Epidermal melanocyte (primary cell): ENCODE measurements at regions not wholly inside any gene's neighbourhood (a gene's known extent, or its start where the extent isn't known, plus 50 kb on each side); places are given as distances from the start of the nearest gene placed in this dataset.

Experiments
- DNase-seq: peaks from one replicate; pipeline ENCODE4 v3.0.0; 2011; ENCODE audit warnings: low spot score; ENCODE audit not compliant: insufficient read length

DNA sequence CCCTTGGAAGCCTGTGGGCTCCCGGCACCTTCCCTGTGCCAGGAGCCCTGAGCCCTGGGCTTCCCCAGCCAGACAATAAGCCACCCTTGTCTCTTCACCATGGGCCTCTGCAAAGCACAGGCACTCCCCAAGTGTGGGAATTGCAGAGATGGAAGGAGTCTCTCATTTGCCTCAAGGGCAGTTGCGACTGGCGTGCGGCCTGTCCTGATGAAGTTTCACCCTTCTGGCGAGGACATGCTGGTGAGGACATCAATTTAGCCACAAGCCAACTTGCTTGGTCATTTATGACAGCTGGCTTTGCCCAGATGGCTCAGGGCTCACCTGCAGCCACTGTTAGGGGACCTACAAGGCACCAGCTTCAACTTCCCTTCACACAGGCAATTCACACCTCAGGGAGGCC lies 180.2 kb downstream of the ANAPC1 start:
- no peak for DNase-seq

- DNase-seq, result no peak
Measured at GRCh38 chr2:111704246-111704645, 179.7 kb downstream of the ANAPC1 start.

- no peak for DNase-seq
Measured at GRCh38 chr2:111705239-111705638, 178.8 kb downstream of the ANAPC1 start.

- no peak for DNase-seq
Measured at GRCh38 chr2:111705711-111706336, 178.2 kb downstream of the ANAPC1 start.

- no peak for DNase-seq
Measured at GRCh38 chr2:111706481-111707001, 177.5 kb downstream of the ANAPC1 start.

- DNase-seq, result no peak
Measured at GRCh38 chr2:111707700-111708099, 176.3 kb downstream of the ANAPC1 start.

GRCh38 chr2:111708476-111709180 lies 175.4 kb downstream of the ANAPC1 start:
- DNase-seq, result no peak

DNA sequence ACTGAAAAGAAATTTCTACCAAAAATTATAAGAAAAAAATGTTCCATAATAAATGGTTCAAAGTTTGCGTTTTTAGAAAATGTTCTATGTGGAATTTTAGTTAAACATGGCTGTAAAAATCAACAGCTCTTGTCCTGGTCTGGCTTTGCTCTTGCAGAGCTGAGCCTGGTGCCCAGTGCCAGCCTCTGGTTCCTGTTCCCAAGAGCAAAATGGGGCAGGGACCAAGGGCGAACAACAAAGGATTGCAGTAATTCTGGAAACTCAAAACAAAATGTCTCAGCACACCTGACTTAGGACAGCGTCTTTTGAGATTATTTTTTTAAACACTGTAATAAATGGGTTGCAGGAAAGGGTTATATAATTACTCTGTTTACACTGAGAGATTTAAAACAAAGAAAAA lies 174.7 kb downstream of the ANAPC1 start:
- no peak for DNase-seq

DNA sequence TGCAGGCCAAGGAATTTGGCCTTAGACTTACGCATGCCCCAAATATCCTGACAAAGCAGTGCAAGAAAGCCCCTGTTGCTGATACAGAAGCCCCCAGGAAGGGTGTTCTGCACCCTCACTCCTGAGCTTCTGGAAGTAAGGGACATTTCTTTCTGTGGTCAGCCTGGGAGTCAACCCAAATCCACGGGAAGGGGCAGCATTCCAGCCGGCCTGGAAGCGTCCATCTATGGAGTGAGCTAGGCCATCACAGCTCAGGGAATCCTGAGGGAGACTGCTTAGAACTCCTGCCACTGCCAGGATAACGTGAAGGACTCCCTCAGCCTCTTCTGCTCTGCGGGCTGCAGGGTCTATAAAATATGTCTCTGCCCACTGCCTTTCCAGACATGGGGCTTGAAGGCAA lies 173.9 kb downstream of the ANAPC1 start:
- no peak for DNase-seq

- DNase-seq, result no peak
Measured at GRCh38 chr2:111710613-111711012, 173.4 kb downstream of the ANAPC1 start.

GRCh38 chr2:111711270-111711669 lies 172.7 kb downstream of the ANAPC1 start:
- DNase-seq, result no peak

GRCh38 chr2:111712361-111712760 lies 171.6 kb downstream of the ANAPC1 start:
- no peak for DNase-seq

GRCh38 chr2:111712940-111713515 lies 171.0 kb downstream of the ANAPC1 start:
- DNase-seq, result no peak

- DNase-seq, result no peak
Measured at GRCh38 chr2:111715987-111716904, 167.7 kb downstream of the ANAPC1 start.

DNA sequence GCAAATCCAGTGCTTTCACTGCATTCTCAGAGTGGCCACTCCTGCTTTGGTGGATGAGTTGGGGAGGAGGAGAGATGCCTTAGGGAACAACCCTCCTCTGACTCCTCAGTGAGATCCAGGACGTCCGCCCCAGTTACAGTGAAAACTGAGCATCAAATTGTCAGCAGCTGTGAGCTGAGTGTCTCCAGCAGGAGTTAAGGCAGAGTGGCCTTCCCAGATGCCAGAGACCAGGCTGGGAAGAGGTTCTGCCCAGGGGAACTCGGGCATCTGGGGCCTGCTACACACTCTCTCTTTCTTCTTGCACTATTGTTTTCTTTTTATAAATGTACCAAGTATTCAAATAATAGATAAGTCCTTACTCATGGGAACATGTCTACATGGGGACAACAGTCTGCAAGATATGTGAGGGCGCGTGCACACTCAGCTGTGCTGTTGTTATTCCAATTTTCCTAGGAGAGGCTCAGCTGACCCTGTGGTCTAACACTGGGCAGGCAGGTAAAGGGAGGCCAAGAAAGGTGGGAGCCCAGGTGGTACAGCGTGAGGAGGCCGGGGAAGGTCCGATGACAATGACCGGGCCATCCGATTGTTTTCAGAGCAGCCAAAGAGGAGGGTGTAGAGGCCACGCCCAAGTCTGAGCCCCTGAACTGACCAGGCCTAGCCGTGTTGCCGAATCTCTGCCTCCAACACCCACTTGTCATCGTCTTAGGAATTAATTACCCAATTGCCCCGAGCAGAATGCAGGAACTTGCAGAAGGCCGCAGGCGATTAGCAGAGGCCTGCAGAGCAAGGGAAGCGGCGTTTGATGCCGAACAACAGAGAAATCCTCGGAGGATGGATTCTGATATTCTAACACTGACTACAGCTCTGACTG lies 166.9 kb downstream of the ANAPC1 start:
- DNase-seq, result no peak
